Activated T-cell treated with anti-CD3 and anti-CD28 coated beads for 24 hours (primary cell): ENCODE measurements at regions not wholly inside any gene's neighbourhood (a gene's known extent, or its start where the extent isn't known, plus 50 kb on each side); places are given as distances from the start of the nearest gene placed in this dataset.

ENCODE experiments used
- DNase-seq: peaks from one replicate; pipeline ENCODE4 v3.0.0-alpha.2; 2020; ENCODE audit warnings: low read depth

DNA sequence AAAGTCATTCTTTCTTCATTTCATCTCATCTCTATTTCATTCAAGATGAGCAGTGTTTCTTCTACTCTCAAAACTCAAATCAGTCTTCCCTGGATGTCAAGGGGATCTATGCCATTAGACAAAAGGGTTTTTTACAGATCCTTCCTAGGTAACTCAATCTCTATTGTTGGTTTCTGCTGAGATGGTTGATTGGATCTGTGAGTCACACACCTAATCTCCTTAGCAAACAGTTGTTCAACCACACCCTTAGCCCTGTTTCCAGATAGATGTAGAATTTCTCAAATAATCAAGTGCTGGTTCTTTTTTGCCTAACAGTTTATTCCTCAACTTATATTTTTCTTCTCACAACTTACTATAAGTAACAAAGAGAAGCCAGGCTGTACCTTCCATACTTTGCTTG is 200.5 kb downstream of the KDR start:
- DNase-seq = no peak

DNA sequence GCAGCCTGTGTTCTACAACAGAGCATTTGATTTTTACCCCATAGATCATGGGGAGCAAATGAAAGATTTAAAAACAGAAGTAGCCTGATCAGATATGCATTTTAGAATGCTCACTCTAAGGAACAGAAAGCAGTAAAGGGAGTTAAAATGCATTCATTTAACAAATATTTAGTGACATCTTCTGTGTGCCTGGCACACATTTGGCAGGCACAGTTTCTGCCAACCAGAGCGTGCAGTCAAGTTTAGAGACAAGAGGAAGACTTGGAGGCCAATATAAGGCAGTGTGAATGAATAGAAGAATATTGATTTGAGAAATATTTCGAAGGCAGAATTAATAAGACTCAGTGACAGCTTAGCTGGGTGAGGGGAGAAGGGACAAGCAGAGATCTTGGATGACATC is 210.1 kb downstream of the KDR start:
- no peak for DNase-seq

DNA sequence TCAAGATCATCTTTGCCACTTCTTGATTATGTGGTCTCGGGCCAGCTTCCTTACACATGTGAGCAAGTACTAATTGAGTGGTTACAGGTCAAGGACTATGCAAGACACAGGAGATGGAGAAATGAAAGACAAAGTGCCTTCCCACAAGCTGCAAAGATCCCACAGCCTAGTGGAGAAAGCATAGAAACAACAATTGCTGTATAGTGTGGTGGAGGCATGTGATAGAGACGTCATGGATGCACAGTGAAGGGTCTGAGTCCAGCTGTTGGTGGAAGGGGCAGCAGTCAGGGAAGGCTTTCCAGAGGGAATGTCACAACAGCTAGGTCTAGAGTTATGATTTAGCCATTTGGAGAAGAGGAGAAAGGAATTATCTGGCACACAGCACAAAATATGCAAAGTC is 210.6 kb downstream of the KDR start:
- no peak for DNase-seq

DNA sequence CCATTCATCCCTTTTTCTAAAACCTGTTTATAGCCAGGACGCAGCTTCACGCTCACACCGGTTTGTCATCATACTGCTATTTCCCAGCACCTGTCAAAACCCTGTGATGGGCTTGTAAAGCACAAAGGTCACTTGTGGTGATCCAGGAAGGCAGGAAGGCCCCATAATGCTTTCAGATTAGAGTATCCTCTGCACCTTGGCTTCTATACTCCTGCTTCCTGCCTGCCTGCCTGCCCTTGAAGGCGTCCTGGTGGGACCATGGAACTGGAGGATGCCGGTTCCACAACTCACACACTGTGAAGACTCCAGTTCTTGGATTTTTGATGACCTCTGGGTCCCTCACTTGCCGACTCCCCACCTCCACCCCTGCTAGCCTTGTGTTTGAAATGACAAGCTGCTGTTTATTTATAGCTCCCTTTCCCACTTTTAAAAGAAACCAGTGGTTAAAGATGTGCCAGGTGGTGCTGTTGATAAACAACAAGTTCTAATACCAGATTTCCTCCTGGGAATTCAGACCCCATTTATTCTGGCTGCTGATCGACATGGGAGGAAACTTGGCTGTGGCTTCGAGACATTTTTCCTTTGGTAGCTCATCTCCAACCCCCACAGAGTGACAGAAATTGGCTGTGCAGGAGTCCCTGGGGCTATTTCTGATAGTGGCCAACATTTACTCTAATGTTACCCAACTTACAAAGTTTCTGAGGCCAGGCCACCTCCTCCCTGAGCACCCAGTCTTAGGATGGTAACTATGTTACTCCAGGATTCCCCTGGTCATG is 211.5 kb downstream of the KDR start:
- no peak for DNase-seq

DNA sequence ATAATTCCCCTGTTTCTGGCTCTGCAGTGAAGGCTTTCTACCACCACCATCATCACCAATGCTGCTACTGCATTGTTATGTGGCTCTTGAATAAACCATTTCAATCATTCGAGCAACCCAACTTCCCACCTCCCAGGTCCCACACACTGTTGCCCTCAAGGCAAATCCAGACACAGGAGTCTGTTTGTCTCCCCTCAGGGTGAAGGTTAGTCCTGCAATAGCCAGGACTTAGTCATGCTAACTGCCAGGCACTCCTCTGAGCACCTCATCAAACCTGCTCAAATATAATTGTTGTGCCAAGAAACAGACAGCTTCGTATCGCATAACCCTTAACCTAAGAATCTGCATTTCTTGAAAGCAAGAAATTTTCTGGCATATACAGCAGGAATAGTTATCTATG is 213.2 kb downstream of the KDR start:
- DNase-seq = no peak

DNA sequence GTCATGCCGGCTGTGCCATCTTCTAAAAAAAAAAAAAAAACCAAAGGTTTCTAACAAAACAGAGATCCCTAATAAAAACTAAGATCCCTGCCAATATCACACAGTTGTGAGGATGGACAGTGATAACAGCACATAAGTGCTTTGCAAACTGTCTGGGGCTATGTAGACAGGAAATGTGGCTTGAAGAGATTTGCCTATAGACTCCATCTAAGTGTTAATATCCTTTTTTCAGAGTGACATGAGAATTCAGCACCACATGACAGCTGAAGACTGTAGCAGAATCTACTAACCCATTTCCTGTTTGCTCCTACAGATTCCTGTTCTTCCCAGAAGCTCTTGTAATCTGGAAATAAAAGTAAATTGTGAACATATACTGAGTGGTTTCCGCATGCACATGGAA is 215.4 kb downstream of the KDR start:
- DNase-seq = no peak

DNA sequence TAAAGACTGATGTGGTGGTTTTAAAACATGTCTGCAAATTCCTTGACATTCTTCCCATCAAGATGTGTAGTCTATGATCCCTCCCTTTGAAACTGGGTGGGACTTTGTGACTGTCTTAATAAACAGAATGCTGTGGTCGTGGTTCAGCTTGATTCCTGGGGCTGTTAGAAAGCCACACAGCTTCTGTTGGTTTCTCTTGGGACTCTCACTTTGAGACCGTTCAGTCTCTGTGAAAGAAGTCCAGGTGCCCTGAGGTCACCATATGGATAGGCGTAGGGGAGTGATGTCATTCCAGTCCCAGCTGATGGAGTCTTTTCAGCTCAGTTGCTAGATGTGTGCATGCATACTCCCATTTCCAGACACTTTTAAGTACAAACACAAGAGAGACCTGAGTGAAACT is 216.6 kb downstream of the KDR start:
- DNase-seq = no peak

DNA sequence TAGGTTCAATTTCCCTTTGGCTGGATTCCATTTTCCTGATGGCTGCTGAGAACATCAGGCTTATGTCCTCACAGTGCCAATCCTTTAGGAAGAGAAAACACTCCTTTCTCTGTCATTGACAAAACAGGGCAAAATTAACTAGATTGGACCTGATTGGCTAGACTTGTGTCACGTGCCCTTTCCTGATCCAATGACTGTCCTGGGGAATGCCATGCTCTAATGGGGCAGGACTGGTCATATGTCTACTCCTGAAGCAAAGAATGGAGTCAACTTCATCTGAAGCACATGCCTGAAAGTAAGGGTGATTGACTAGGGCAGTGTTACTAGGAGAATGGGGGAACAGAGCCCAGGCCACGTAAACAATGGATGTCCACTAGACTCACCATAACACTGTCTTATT is 220.4 kb downstream of the KDR start:
- no peak for DNase-seq

DNA sequence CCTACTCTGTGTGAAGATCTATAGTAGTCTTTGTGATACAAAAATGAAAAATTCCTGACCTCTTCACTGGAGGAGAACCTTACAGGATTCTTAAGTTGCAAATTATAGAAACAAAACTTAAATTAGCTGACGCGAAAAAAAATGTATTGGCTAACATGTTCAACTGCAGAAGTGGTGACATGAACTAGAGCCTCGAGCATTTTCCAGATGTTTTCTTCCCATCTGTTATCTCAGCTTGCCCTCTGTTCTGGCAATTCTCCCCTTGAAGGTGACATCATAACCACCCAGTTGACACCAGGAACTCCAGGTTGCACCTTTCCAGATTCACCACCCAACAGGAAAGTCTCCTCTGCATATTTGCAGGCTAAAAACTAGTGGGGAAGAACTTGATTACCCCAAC is 222.4 kb downstream of the KDR start:
- no peak for DNase-seq

DNA sequence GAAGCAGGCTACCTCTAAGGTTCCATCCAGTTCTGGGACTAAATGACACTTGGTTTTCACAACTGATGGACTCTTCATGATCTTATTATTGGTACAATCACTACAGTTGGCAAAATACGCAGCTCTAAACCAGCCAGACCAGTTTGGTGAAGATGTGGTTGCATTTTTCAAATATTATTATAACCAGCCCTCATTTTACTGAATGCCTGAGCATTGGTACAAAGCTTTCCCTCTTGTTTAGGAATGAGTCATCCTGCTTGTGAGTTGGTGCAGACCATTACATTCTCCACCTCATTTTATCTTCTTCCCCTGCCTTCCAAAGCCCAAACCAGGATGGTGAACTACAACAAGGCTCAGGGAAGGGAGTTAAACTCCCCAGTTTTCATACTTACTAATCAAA is 223.1 kb downstream of the KDR start:
- DNase-seq = no peak

DNA sequence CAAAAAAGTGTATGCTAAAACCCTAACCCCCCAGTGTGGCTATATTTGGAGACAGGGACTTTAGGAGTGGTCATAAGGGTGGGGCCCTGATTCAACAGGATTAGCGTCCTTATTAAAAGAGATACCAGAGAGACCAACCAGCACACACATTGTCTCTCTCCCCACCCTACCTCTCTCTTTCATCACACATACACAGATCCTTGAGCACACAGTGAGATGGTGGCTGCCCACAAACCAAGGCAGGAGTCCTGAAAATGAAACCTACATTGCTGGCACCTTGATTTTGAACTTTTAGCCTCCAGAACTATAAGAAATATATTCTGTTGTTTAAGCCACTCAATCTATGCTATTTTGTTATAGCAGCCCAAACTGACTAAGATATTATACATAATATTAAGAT is 224.2 kb downstream of the KDR start:
- no peak for DNase-seq

DNA sequence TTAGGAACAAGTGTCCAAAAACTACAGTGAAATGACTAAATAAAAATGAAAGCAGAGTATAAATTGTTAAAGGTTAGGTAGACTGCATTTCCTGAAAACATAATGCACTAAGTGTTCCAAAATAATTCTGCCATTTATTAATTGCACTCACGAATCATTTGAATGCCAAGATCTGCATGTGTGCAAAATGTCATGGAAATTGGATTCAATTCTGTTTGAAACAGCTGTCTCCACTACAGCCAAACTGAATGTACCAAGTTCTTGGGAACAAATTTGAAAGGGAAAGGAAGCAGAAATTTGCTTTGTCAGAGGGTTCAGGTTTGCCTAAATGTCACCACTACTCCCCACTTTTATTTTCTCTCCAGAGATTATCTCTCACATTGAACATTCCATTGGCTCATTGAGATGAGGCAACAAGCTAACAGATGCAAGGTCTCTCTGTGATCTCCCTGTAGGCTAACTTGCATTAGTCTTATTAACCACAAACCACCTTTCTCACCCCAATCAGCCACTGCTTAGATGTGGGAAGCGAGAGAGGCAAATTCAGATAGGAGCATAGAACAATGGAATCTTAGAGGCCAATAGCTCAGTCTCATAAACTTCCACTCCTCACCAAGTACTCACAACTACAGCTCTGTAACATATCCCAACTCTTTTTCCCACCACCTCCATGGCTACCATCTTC is 226.6 kb downstream of the KDR start:
- DNase-seq = no peak

DNA sequence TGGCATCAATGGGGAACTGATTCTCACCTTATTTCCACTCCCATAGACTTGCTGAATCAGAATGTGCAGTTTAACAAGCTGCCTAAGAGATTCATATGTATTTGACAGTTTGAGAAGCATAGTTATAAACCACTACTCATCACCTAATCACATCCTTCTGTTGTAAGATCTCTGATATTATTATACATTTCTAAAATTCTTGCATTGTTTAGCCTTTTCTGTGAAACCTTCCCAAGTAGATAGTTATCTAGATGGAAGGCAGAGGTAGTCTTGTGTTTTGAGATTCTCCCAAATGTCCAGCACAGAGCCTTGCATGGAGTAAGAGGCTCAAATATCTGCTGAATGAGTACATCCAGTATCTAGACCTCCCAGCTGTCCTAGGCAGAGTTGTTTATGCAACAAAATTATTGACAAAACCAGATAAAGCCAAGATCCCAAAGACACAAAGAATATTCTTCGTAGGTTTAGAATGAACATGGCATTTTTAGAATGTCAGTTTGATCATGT is 227.3 kb downstream of the KDR start:
- DNase-seq = no peak

DNA sequence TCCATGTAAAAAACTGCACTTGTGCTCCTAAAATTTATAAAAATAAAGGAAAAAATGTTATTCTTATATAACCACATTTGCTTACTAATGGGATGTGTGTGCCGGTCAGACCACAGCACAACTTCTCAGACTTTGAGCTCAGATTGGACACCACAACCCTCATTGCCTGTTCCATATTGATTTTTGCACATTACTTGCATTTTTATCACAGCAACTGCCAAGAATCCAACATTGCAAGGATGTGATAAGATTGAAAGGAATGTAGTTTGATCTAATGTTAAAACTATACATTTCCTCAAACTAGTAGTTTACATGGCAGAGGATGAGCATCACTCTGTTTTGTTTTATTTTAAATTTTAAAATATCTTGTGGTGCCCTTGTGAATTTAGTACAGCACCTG is 227.8 kb downstream of the KDR start:
- DNase-seq = no peak

DNA sequence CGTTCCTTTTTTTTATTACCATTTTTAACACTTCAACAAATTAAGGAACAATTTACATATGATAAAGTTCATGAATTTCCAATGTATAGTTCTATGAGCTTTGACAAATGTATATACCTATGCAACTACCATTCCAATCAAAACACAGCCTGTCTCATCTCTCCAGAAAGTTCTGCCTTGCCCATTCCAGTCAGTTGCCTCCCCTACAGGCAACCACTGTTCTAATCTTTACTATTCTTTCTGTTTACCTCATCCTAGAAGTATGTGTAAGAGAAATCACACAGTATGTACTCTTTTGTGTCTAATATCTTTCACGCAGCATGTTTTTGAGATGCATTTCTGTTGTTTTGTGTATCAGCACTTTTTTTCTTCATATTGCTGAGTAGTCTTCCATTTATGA is 224.9 kb downstream of the KIT start:
- no peak for DNase-seq

DNA sequence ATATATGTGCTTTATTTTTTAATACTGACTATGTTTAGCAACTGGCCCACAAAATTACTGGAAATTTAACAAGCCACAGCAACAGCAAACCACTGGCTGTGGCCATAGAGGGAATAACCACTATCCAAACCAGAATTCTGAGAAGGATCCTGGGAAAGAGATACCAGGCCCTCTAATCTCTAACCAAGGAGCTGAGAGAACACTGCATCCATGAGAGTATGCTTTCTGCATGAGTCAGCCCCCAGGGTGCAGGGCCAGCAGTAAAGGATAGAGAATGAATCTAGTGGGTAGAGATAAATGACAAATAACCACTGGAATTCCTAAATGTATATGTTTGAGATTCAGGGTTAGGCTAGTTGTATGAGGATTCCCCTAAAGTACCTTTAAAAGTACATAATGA is 221.8 kb downstream of the KIT start:
- no peak for DNase-seq

DNA sequence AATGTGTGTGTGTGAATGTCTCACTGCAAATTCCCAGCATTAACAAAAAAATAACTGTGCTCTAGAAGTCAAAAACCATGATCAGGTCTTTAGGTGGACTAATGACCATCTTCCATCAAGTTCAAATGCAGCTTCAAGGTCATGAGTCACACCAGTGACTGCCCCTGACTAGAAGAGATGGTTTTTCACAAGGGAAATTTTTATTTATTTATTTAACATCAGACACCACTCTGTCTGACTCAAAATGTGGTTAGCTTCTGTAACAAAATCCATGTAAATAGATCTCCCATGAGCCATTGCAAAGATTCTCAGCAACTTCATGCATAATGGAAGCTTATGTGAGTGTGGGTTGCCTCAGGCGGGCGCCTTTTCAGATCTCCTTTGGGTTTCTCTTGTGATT is 219.2 kb downstream of the KIT start:
- DNase-seq = no peak

DNA sequence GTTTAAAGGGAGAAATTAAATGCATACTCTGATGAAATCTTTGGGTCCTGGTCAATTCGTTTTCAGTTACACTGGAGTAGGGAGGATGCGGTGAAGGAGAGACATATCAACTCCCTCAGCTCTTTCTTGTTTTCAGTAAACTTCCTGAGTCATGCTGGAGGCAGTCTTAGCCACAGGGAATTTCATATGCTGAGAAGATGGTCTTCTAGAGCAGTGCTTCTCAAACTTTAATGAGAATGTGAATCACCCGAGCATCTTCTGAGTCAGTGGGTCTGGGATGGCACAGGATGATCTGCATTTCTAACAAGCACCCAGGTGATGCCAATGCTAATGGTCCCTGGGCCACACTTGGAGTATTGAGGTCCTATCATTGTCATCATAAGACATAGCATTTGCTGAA is 214.5 kb downstream of the KIT start:
- DNase-seq = no peak

DNA sequence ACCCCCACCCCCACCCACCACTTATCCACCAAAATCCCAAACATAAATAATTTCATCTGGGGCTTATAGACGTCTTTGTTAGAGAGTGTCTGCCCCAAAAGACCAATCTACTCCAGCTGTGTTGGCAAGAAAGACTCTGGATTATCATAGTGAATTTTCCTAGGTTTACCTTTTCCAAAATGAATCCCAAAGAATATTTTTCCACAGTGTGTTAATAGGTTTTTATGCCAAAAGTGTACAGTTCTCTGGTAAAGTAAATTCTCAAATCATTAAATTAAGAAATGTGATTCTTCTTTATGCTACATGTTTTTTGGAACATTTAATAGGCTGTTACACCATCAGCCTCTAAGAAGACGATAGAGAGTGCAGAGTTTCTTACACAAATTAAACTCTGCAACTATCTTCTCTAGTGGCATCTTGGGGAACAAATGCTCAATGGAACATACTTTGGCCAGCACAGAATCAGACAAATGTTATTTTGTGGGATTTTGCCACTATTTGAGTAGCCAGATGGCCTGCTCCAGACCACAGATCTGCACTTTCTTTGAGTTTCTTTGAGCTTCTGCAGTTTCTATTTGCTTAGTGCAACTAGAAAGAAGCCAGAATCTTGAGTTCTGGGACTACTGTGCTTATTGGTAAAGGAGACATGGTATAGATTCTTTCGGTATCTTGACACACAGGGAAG is 206.0 kb downstream of the KIT start:
- no peak for DNase-seq

DNA sequence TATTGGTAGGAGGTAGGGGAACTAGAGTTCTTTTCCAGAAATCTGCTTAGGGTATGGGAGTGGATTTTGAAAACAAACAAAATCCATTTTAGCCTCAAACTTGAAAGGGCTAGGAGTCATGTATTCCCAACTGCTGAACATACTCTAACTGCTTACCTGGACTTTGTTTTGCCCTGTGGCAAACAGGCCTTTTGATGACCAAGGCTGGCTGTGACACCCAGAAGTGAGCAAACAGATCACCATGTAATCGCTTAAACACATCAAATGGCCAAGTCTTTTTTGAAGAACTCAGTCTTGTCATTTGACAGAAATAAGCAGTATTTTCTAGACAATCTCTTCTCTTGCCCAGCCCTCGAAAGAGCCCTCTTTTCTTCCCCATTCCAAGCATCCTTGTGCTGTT is 203.4 kb downstream of the KIT start:
- no peak for DNase-seq

DNA sequence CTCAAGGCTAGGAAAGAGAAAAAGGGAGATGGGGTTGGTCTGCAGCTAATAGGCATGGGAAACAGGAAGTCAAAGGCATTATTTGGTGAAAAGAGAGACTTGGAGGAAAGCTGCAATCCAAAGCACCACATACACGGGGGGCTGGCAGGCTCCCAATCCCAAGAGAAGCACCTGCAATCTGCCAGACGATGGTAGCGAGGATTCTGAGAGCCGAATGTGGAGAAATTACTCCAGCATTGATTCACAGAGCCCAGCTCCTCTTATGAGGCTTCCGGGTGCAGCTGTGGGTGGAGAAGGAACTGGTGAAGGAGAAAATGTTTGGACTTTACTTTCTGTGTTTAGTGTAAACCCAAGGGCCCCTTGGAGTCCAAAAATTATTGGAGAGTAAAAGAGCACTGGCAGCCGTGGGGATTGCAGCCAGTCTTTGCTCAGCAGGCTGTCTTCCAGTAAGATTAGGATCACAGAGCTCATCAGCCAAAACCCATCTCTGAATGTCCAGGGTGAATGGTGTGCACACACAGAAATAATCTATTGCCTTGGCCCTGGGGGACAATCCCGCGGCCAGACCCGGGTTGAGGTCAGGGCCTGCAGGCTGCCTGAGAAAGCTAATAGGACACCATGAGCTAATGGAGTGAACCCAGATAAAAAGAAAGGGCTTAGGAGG is 197.6 kb downstream of the KIT start:
- no peak for DNase-seq

DNA sequence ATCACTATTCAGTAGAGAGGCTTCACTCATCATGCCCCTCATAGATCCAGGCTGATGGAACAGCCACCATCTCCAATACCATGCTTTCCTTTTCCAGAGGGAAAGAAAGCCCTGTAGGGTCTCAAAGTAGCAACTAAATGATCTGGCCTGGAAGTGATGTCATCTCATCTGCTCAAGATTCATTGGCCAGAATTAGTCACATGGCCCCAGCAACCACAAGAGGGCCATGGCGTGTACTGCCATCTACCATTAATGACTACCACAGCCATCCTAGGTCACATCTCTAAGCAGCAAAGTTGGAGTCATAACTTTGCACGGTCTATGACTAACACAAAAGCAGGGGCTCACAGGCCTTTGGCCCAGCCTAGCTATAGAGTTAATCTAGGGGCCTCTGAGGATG is 194.8 kb downstream of the KIT start:
- DNase-seq = no peak

DNA sequence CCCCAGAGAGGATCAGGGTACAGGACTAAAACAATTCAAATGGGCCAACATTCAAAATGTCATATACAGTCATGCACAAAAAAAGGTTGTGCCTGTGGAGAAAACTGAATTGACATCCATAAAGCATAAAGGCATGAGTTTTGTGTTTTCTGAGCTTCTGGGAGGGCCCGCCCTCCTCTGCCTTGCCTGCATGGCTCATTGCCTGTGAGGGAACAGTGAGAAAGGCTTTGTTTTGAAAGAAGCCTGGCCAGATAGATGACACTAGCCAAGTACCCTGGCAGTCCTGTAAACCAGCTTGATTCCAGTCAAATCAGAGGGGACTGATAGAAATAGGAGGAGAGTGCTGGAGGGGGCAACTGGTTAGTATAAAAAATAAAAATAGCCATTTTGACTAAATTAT is 194.3 kb downstream of the KIT start:
- no peak for DNase-seq
